H1 (cell line): ENCODE measurements at regions not wholly inside any gene's neighbourhood (a gene's known extent, or its start where the extent isn't known, plus 50 kb on each side); places are given as distances from the start of the nearest gene placed in this dataset.

Experiments used
- EZH2 ChIP-seq: fragments of 200-600 bp; sonication (generic); IDR thresholded peaks from 2 replicates; pipeline ENCODE4 v1.7.1; 2012; ENCODE audit warnings: low read depth, mild to moderate bottlenecking, moderate library complexity, low read length, inconsistent platforms; ENCODE audit not compliant: severe bottlenecking
- POLR2AphosphoS5 ChIP-seq: IDR thresholded peaks from 2 replicates; pipeline ENCODE4 v1.6.1; 2011; ENCODE audit warnings: low read depth, low read length
- USF2 ChIP-seq: IDR thresholded peaks from 2 replicates; pipeline ENCODE4 v1.6.1; 2011; ENCODE audit warnings: low read length, improper control_type of control experiment

DNA sequence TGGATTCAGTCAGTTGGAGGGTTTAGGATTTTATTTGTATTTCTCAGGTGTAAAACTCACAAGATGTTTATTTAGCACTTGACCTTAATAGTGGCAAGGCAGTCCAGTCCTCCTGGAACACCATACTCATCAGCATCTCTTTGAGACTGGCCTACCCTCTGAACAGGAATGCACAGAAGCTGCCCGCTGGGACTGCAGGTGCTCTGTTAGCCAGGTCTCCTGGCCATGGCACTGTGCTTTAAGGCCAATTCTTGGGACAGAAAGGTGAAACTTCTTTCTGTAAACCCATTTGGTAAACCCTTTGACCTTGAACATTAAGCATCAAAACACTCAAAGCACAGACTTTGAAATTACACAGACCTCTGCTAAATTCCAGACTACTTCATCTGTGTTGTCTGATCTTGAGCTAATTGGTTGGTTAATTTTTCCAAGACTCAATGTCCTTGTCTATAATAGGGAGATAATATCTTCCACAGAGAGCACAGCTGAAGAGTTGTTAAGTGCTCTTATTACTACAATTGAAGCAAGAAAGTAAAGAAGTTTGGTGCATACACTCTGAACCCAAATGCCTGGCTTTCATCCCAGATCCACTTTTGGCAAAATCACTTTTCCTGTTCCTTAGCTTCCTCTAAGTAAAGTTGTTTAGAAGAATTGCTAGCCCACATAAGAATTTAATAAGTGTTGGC lies 54.9 kb upstream of the NT5E start:
- no peak for TF ChIP-seq EZH2
- no peak for TF ChIP-seq USF2
- TF ChIP-seq POLR2AphosphoS5, result no peak
